Breast epithelium (tissue), 4 donors: ENCODE measurements at regions not wholly inside any gene's neighbourhood (a gene's known extent, or its start where the extent isn't known, plus 50 kb on each side); places are given as distances from the start of the nearest gene placed in this dataset.
A peak's percentile ranks its signal among the peaks of the same experiment; 100 is the strongest.

Source experiments
- DNase-seq, 2 donors: peaks; one replicate each; pipeline ENCODE4 v3.0.0-alpha.2; 2019; ENCODE audit warnings: low spot score in 2 of 2
- H3K27ac ChIP-seq, 2 donors: fragments of 200-600 bp; sonication (generic) in 1 of 2; one replicate each; pipeline ENCODE4 v1.5.1; 2016 to 2019; ENCODE audit warnings: mild to moderate bottlenecking in 1 of 2
- H3K27me3 ChIP-seq, 2 donors: fragments of 200-600 bp; sonication (generic) in 1 of 2; one replicate each; pipeline versions ENCODE4 v1.5.1 to v1.6.0; 2017 to 2019; ENCODE audit warnings: control low read depth in 1 of 2, mild to moderate bottlenecking in 1 of 2
- H3K36me3 ChIP-seq: fragments of 200-600 bp; one replicate; pipeline ENCODE4 v1.5.1; 2019
- H3K4me1 ChIP-seq, 2 donors: fragments of 200-600 bp; sonication (generic); one replicate each; pipeline ENCODE4 v1.5.1; 2016 to 2019; ENCODE audit warnings: control low read depth in 1 of 2
- H3K4me3 ChIP-seq, 3 donors: fragments of 200-600 bp; sonication (generic); 1 replicate in 2 of 3; 2 replicates in 1 of 3; pipeline ENCODE4 v1.5.1; 2016 to 2019; ENCODE audit warnings: mild to moderate bottlenecking in 3 of 3, moderate library complexity in 2 of 3
- H3K9me3 ChIP-seq, 2 donors: fragments of 200-600 bp; sonication (generic) in 1 of 2; one replicate each; pipeline ENCODE4 v1.5.1; 2016 to 2019; ENCODE audit warnings: control low read depth in 1 of 2
- CTCF ChIP-seq, 3 donors: fragments of 450-650 bp; IDR thresholded peaks; one replicate each; pipeline ENCODE4 v1.5.1; 2016 to 2017; ENCODE audit warnings: antibody characterized with exemption in 3 of 3, mild to moderate bottlenecking in 3 of 3, moderate library complexity in 3 of 3
- POLR2A ChIP-seq: fragments of 450-650 bp; IDR thresholded peaks from one replicate; pipeline ENCODE4 v1.6.1; 2016; ENCODE audit warnings: antibody characterized with exemption, mild to moderate bottlenecking, moderate library complexity
- POLR2AphosphoS5 ChIP-seq, 3 donors: sonication (generic); formaldehyde crosslinking; IDR thresholded peaks; one replicate each; pipeline ENCODE4 v1.6.1; 2017; ENCODE audit warnings: antibody characterized with exemption in 3 of 3
- intact Hi-C: fragments of 100-400 bp; cut with DNase I; formaldehyde crosslinking; loops from one replicate; pipeline ENCODE4 v1.15.1; 2023; ENCODE audit warnings: low total_unique reads

GRCh38 chr2:129301431-129301913 is 678.0 kb upstream of the RAB6C start:
- no peak for TF ChIP-seq POLR2A
- TF ChIP-seq CTCF (IDR thresholded peaks at IDR 0.05), result no peak
- TF ChIP-seq POLR2AphosphoS5 (IDR thresholded peaks at IDR 0.05), result no peak
- DNase-seq, result peak in 1 of 2 donors; percentile 18
- Histone ChIP-seq H3K4me3 (no peak overlapping the region), H3K36me3 (no peaks in the 10 kb centered on the region), H3K4me1 (peaks cover 0 to 3% of the 10 kb centered on the region in 2 donors), H3K27me3 (no peaks in the 10 kb centered on the region), H3K9me3 (no peaks in the 10 kb centered on the region), H3K27ac (peak overlapping the region in 1 of 2 donors; percentile 26)
- intact Hi-C loops, result no loop called here

- no peak overlapping the region for H3K4me3 ChIP-seq
- TF ChIP-seq CTCF (IDR thresholded peaks at IDR 0.05) (no peak), POLR2A (no peak), POLR2AphosphoS5 (IDR thresholded peaks at IDR 0.05) (no peak)
Observed at GRCh38 chr2:129302106-129302505, 677.4 kb upstream of the RAB6C start.

DNA sequence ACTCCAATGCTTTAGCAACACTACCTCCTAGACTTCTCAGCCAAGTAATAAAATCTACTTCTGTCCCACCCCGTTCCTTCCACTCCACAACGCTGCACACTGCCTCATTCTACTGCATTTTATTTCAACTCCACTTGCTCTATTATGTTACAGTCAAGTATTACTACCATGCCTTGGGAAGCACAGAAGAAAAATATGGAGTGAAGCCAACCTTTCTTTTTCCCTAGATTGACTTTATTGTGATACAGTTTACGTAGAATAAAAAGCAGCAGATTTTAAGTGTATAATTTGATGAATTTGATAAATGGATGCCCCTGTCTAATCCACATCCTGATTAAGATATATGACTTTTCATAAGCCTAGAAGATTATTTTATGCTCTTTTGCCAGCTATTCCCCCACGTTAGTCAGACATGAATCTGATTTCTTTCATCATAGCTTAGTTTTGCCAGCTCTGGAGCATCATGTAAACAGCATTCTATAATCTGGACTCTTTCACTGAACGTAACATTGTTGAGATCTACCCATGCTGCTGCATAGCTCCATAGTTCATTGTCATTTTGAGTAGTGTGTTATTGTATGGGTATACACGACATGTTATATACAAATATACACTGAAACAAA is 676.8 kb upstream of the RAB6C start:
- Histone ChIP-seq H3K27ac (no peak overlapping the region), H3K27me3 (no peaks in the 10 kb centered on the region), H3K4me3 (no peak overlapping the region), H3K4me1 (peaks cover 0 to 3% of the 10 kb centered on the region in 2 donors), H3K9me3 (no peaks in the 10 kb centered on the region), H3K36me3 (no peaks in the 10 kb centered on the region)
- TF ChIP-seq POLR2AphosphoS5 (IDR thresholded peaks at IDR 0.05) (no peak), POLR2A (no peak), CTCF (IDR thresholded peaks at IDR 0.05) (no peak)
- intact Hi-C loops, result no loop called here
- DNase-seq, result no peak

More at GRCh38 chr2:129302106-129302505, 677.4 kb upstream of the RAB6C start:
- Histone ChIP-seq H3K4me1 (peaks cover 0 to 3% of the 10 kb centered on the region in 2 donors), H3K36me3 (no peaks in the 10 kb centered on the region), H3K27me3 (no peaks in the 10 kb centered on the region), H3K27ac (no peak overlapping the region), H3K9me3 (no peaks in the 10 kb centered on the region)
- no peak for DNase-seq
- intact Hi-C loops, result no loop called here

DNA sequence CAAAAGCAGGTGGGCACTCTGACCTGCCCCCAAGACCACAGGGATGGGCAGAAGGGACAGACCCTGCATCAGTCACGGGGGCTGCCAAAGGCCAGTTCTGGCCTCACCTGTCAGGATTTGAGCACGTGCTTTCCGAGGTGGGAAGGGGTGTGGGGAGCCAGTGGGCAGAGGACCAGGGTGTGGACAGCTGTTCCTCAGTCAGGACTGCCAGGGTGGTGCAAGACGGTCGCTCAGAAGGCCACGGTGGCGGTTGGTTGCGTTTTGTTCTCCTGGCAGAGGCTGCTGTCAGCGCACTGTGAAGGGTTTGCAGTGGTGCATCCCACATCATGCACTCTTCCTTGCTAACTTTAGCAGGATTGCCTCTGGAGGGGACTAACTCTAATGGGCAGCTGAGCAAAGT is 665.3 kb upstream of the RAB6C start:
- H3K4me1 ChIP-seq, result no peaks in the 10 kb centered on the region
- no peak for DNase-seq
- intact Hi-C loops, result no loop called here
- no peaks in the 10 kb centered on the region for H3K9me3 ChIP-seq
- H3K4me3 ChIP-seq, result no peak overlapping the region
- H3K27ac ChIP-seq, result no peak overlapping the region
- no peaks in the 10 kb centered on the region for H3K27me3 ChIP-seq
- TF ChIP-seq POLR2A (no peak), CTCF (IDR thresholded peaks at IDR 0.05) (no peak), POLR2AphosphoS5 (IDR thresholded peaks at IDR 0.05) (no peak)
- H3K36me3 ChIP-seq, result no peaks in the 10 kb centered on the region

DNA sequence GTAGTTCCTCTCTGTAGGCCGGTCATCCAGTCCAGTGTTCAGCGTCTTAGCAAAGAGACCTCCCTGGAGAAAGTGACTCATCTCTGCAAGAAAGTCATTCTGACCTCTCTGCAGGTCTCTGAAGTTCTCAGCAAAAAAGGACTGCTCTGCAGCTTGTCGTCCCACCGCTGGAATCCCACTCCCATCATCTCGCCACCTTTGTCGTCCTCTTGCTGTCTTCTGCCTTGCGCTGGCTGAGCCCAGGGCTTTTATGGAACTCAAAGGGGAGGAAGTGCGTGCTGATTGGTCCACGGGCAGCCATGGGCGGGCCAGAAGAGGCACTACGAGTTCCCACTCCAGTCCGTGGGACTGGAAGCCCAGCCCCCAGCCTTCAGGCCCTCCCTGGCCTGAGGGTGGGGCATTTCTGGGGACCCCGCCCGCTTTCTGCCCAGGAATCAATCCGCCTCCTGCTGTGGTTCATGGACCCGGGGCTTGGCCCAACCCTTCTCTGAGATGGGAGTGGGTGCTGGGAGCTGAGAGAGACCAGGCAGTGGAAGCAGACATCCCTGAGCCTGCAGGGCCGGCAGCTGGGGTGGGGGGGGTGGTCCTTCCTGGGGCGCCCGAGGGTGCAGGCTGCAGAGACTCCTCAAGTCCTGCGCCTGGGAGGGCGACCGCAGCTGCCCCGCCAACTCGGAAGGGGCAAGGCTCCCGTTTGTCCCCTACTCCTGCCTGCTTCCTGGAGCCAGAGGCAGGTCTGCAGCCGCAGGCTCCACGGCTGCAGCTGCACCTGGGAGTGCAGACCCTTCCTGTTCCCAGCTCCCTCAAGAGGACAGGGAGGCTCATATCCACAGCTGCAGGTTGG is 660.7 kb upstream of the RAB6C start:
- TF ChIP-seq POLR2A (no peak), POLR2AphosphoS5 (IDR thresholded peaks at IDR 0.05) (no peak), CTCF (IDR thresholded peaks at IDR 0.05) (no peak)

More for the DNA sequence above, 660.7 kb upstream of the RAB6C start:
- intact Hi-C loops, result no loop called here
- H3K9me3 ChIP-seq, result no peaks in the 10 kb centered on the region
- H3K27ac ChIP-seq, result no peak overlapping the region
- no peak overlapping the region for H3K4me3 ChIP-seq
- DNase-seq, result no peak
- no peaks in the 10 kb centered on the region for H3K4me1 ChIP-seq
- no peaks in the 10 kb centered on the region for H3K27me3 ChIP-seq
- H3K36me3 ChIP-seq, result no peaks in the 10 kb centered on the region
